Smooth muscle cell (in vitro differentiated cells): ENCODE measurements at regions not wholly inside any gene's neighbourhood (a gene's known extent, or its start where the extent isn't known, plus 50 kb on each side); places are given as distances from the start of the nearest gene placed in this dataset.

ENCODE experiments used
- DNase-seq: peaks from one replicate; lab custom pipeline; 2025; ENCODE audit not compliant: unreplicated experiment; lab: John Stamatoyannopoulos, UW
- H2AFZ ChIP-seq: fragments of 200-600 bp; sonication (generic); 2 replicates; pipeline ENCODE4 v1.6.0; 2016; ENCODE audit warnings: antibody characterized with exemption, low read depth, mild to moderate bottlenecking
- H3F3A ChIP-seq: fragments of 200-600 bp; sonication (generic); 2 replicates; pipeline ENCODE4 v1.6.0; 2017; ENCODE audit warnings: antibody characterized with exemption, low read depth
- H3K27ac ChIP-seq: fragments of 200-600 bp; sonication (generic); 2 replicates; pipeline ENCODE4 v1.5.1; 2016; ENCODE audit warnings: low read depth, mild to moderate bottlenecking
- H3K27me3 ChIP-seq: fragments of 200-600 bp; sonication (generic); 2 replicates; pipeline ENCODE4 v1.6.1; 2016; ENCODE audit warnings: low read depth, mild to moderate bottlenecking
- H3K36me3 ChIP-seq: fragments of 200-600 bp; sonication (generic); 2 replicates; pipeline ENCODE4 v1.5.1; 2016; ENCODE audit warnings: low read depth
- H3K4me1 ChIP-seq: fragments of 200-600 bp; sonication (generic); 2 replicates; pipeline ENCODE4 v1.5.1; 2016; ENCODE audit warnings: low read depth
- H3K4me2 ChIP-seq: fragments of 200-600 bp; sonication (generic); 2 replicates; pipeline ENCODE4 v1.6.0; 2016; ENCODE audit warnings: mild to moderate bottlenecking
- H3K4me3 ChIP-seq: fragments of 200-600 bp; sonication (generic); 2 replicates; pipeline ENCODE4 v1.5.1; 2016; ENCODE audit warnings: mild to moderate bottlenecking
- H3K79me2 ChIP-seq: fragments of 200-600 bp; sonication (generic); 2 replicates; pipeline ENCODE4 v1.6.0; 2016; ENCODE audit warnings: low read depth, mild to moderate bottlenecking
- H3K9ac ChIP-seq: fragments of 200-600 bp; sonication (generic); 2 replicates; pipeline ENCODE4 v1.6.0; 2016; ENCODE audit warnings: low read depth
- H3K9me3 ChIP-seq: fragments of 200-600 bp; sonication (generic); replicated peaks from 2 replicates; pipeline ENCODE4 v1.5.1; 2016; ENCODE audit warnings: low read depth
- H4K20me1 ChIP-seq: fragments of 200-600 bp; sonication (generic); 2 replicates; pipeline ENCODE4 v1.6.0; 2016; ENCODE audit warnings: low read depth
- CTCF ChIP-seq: fragments of 200-600 bp; sonication (generic); IDR thresholded peaks from 2 replicates; pipeline ENCODE4 v1.5.1; 2017; ENCODE audit warnings: borderline replicate concordance, mild to moderate bottlenecking, antibody characterized with exemption; ENCODE audit not compliant: insufficient read depth, poor library complexity, severe bottlenecking
- WGBS: methylation state at CpG from one replicate; pipeline ENCODE4 v1.1.7; 2016; ENCODE audit warnings: low lambda C conversion rate; 5-methylcytosine and 5-hydroxymethylcytosine counted together

GRCh38 chr3:107116251-107116650 is 261.0 kb upstream of the CCDC54 start:
- H3K79me2 ChIP-seq = no peaks in the 10 kb centered on the region
- H3F3A ChIP-seq = no peaks in the 10 kb centered on the region
- WGBS = 97% methylated on average over 12 of the region's 17 CpGs
- H3K27me3 ChIP-seq = no peaks in the 10 kb centered on the region
- no peaks in the 10 kb centered on the region for H4K20me1 ChIP-seq
- no peak overlapping the region for H3K27ac ChIP-seq
- DNase-seq = no peak
- H3K36me3 ChIP-seq = no peaks in the 10 kb centered on the region
- H3K9me3 ChIP-seq = no peaks in the 10 kb centered on the region
- H3K4me2 ChIP-seq = no peak overlapping the region
- H3K9ac ChIP-seq = no peak overlapping the region
- H2AFZ ChIP-seq = no peak overlapping the region
- no peak overlapping the region for H3K4me3 ChIP-seq
- no peak for TF ChIP-seq CTCF
- H3K4me1 ChIP-seq = no peaks in the 10 kb centered on the region

DNA sequence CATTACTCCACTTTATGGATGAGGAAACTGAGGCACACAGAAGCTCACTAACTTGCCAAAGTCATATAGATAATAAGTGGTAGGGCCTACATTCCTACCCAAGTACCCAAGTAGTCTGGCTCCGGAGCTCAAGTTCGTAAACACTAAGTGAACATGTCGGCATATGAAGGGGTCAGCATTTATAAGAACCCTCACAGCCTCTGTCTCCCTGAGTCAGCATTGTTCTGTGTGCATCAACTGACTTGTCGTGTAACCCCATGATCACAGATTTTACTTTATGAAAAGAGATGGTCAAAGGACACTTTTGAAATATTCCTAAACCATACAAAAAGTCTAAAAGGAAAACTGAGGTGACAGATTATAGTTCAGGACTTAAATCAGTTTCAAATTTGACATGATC is 260.1 kb upstream of the CCDC54 start:
- DNase-seq = no peak
- no peak overlapping the region for H3K9ac ChIP-seq

DNA sequence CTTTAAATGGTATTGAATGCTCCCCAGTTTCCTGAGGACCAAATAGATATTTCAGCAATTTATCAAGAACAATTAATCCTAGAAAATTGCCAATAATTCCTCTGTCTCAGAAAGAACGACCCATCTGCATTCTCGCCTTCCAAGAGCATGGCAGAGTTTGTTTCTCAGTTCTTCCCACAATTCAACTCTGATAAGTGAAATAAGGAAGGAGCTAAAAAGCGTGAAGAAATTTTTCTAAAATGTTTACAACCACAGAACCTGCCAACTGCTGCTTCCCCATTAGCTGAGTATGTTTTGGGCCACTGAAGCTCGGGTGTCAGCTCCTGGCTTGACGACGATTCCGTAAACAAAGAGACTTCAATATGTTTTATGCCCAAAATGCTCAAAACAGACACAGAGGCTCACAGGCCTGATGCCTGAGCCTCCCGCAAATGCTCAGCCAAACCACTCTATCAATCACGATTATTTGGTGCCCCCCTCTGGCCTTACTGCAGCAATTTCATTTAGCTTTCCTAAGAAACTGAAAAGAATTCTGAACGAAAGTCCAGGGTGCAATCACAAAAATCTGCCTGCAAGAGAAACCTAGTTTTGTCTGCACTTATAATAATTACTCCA is 259.2 kb upstream of the CCDC54 start:
- Histone ChIP-seq H4K20me1 (no peaks in the 10 kb centered on the region), H3F3A (no peaks in the 10 kb centered on the region), H3K4me1 (no peaks in the 10 kb centered on the region), H3K27ac (no peak overlapping the region), H3K4me2 (no peak overlapping the region), H3K79me2 (no peaks in the 10 kb centered on the region), H3K4me3 (no peak overlapping the region), H3K27me3 (no peaks in the 10 kb centered on the region), H3K36me3 (no peaks in the 10 kb centered on the region), H2AFZ (peak overlapping the region; percentile 93), H3K9ac (no peak overlapping the region), H3K9me3 (no peaks in the 10 kb centered on the region)
- TF ChIP-seq CTCF = peak; percentile 62
- WGBS = 25% methylated on average over 10 of the region's 10 CpGs
- DNase-seq = no peak

More for the DNA sequence above, 260.1 kb upstream of the CCDC54 start:
- no peak for TF ChIP-seq CTCF
- no peaks in the 10 kb centered on the region for H4K20me1 ChIP-seq
- 88% methylated on average over 4 of the region's 4 CpGs for WGBS
- no peaks in the 10 kb centered on the region for H3K36me3 ChIP-seq
- no peak overlapping the region for H3K27ac ChIP-seq
- no peaks in the 10 kb centered on the region for H3K4me1 ChIP-seq
- peak overlapping the region; percentile 93 for H2AFZ ChIP-seq
- H3K9me3 ChIP-seq = no peaks in the 10 kb centered on the region
- H3K4me2 ChIP-seq = no peak overlapping the region
- H3K27me3 ChIP-seq = no peaks in the 10 kb centered on the region
- no peak overlapping the region for H3K4me3 ChIP-seq
- no peaks in the 10 kb centered on the region for H3F3A ChIP-seq
- no peaks in the 10 kb centered on the region for H3K79me2 ChIP-seq

- DNase-seq = no peak
Observed at GRCh38 chr3:107124885-107125284, 252.4 kb upstream of the CCDC54 start.

More at GRCh38 chr3:107124885-107125284, 252.4 kb upstream of the CCDC54 start:
- Histone ChIP-seq H3K4me3 (no peak overlapping the region), H3K4me1 (peaks cover 3% of the 10 kb centered on the region), H3K79me2 (no peaks in the 10 kb centered on the region), H3K4me2 (peak overlapping the region; percentile 61), H3K9ac (no peak overlapping the region), H3K9me3 (no peaks in the 10 kb centered on the region), H3K27me3 (no peaks in the 10 kb centered on the region), H3K36me3 (no peaks in the 10 kb centered on the region), H4K20me1 (no peaks in the 10 kb centered on the region), H2AFZ (no peak overlapping the region), H3F3A (no peaks in the 10 kb centered on the region), H3K27ac (peak overlapping the region; percentile 61)
- 4% methylated on average over 1 of the region's 1 CpG for WGBS
- no peak for TF ChIP-seq CTCF
